ENCODE measurements at regions not wholly inside any gene's neighbourhood (a gene's known extent, or its start where the extent isn't known, plus 50 kb on each side); places are given as distances from the start of the nearest gene placed in this dataset.

GRCh38 chr15:31474059-31474868 is 147.6 kb downstream of the KLF13 start:
- TF ChIP-seq REST (IDR thresholded peaks at IDR 0.05; ENCODE audit: insufficient read depth in 1 of 2, low read depth in 2 of 2, low read length in 2 of 2) (no peak), SIN3A (IDR thresholded peaks at IDR 0.05; ENCODE audit: borderline replicate concordance, insufficient read depth, low read length) (no peak), TAF1 (IDR thresholded peaks at IDR 0.05; ENCODE audit: borderline replicate concordance, insufficient read depth, low read length) (no peak), POLR2AphosphoS5 (IDR thresholded peaks at IDR 0.05; ENCODE audit: low read depth, low read length) (no peak), FOXP2 (optimal IDR thresholded peaks at IDR 0.05; ENCODE audit: borderline replicate concordance, extremely low read depth, extremely low read length, insufficient read depth) (no peak)

All from PFSK-1 (cell line).